NCI-H82 treated with DMSO at 0.1 percent for 48 hours (cell line): ENCODE measurements at regions not wholly inside any gene's neighbourhood (a gene's known extent, or its start where the extent isn't known, plus 50 kb on each side); places are given as distances from the start of the nearest gene placed in this dataset.
"Not testable (repeated sequence)": the region's sequence is repeated elsewhere in the genome, so short reads cannot be mapped to it uniquely, and the experiment has no call there.

Experiments used
- DNase-seq: peaks from one replicate; lab custom pipeline; 2025; ENCODE audit not compliant: unreplicated experiment; lab: John Stamatoyannopoulos, UW

DNA sequence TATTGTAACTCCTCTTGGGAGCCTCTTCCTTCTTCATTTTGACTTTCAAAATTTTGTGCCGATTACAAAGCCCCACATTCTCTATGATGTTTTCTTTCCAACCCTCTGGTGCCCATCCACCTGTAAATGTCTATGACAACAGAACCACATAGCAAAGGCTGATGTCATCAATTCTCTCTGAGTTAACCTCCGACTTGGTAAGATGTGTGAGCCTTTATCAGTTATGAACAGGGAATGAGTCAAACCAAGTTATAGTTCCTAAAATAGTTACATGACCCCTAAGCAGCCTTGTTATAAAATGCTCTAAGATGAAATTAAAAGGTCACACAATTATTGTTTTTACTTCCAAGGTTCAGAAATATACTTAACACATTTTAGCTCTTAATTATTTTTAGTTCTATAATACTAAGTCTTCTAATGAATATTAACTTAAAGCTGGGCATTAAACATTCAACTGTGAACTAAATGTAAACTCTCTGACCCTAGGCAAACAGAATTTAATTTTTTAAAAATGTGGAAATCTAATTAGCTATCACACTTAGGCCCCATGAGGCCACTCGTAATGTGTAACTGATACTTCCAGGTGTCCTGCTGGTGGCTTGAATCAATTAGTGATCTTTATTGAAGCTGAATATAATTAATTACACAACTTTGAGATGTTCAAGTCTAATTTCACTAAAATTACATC lies 102.3 kb upstream of the CYRIA start:
- DNase-seq = no peak

DNA sequence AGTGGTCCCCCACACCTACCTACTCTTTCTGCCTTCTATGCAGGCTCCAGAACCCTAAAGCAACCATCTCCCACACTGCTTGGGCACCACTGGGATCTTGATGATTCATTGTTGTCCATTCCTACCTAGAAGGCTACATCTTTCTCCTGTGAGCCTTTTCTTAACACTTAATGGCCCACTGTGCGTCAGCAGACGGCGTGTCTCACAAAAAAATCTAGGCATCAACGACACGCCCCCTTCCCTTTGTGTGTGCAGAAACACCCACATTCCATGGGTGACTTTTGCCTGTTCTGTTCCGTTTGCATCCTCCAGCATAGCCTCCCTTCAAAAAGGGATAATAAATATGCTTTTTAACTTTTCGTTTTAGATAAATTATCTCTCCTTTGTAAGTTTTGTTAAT lies 99.7 kb upstream of the CYRIA start:
- no peak for DNase-seq

DNA sequence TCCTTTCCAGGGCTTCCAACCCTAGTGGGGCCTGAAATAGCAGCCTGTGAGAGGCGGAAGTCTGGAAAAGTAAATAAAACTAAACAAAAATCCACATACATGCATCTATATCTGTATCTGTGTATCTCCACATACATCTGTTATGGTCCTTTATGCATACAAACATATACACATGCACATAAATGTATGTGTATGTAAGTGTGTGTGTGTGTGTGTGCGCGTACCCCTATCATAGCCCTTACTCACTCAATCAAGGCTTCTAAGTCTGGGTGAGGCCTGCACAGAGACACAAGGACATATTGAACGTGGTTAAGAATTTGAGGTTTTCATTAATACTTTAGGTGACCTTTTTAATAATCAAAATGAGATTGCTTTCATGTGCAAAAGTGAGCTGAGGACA lies 98.9 kb upstream of the CYRIA start:
- no peak for DNase-seq

DNA sequence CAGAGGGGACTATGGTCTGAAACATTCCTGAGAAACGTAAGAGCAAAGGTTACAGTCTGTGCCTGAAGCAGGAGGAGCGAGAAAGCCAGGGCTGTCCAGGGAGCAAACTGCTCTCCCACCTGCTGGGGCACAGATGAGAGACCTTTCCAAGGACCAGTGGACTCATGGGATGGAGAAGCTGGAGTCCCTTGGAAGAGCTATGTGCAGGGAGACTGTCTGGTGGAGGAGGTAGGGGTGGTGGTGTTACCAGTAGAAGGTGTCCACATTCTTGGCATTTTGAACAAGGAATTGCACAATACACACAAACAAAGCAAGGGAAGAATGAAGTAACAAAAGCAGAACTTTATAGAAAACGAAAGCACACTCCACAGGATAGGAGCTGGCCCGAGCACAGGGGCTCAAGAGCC lies 97.9 kb upstream of the CYRIA start:
- no peak for DNase-seq

DNA sequence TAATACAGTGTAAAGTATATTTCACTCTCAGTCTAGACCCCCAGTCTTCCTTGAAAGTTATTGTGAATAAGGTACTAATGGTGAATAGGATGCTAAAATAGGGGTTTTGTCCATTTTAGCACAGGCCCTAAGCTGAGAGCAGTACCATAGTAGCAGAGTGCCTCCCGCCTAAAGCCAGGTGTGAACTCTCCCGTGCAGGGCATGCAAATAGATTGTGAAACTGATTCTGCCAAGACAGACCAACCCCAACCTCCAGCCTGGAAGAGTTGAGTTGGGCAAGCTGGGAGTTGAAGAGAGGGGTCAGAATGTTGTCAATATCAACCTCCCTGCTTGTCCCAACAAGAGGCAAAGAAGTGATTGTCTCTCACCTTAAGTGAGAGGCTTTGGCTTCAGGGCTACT lies 97.4 kb upstream of the CYRIA start:
- DNase-seq = no peak

DNA sequence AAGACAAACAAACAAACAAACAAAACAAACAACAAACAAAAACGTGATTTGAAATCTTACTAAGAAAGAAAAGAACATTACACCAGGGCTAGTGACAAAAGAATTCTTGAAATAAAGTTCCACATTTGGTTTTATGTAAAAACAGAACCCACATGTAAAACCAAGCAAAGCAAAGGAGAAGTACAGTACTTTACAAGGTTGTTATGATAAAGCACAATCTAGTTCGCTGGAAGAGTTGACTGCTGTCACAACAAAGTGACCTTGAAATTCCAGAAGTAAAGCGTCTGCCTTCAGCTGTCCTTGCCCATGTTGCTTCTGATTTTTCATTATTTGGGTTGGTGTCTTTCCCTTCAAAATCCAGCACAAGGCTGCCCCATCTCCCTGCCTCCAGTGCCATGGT lies 94.8 kb upstream of the CYRIA start:
- DNase-seq = no peak

DNA sequence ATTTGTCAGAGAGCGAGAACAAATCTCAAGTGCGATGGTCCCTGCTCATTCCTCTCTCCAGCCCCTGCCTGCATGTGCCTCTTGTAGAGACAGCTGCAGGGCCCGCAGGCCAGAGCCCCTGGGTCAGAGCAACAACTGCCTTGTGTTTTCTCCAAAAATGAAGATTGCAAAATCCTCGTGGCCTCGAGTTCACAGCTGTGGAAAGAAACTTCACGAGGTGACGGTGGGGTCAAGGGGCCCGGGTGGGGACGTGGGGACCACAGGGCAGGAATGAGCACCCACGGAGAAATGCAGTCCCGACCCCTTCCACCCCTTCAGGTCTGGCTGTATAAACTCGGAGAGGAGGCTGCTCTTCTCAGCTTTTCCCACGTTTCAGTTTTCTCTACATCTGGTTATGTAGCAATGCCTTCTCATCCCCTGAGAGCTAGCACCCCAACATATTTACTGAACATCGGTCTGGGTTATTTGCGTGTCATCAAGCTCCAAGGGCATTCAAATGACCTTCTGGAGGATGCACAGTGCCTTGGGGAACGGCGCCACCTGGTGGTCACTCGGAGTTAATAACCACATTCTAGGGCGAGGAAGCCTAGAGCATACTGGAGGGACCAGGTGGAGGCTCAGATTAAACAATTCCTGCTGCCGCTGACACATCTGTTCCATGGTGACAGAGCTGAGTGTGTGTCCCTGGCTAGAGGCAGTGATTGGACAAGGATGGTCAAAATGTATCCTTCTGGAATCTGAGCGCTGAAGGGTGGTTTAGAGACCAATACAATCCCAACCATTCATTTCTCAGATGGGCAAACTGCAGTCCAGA lies 91.4 kb upstream of the CYRIA start:
- peak; percentile 77 for DNase-seq

DNA sequence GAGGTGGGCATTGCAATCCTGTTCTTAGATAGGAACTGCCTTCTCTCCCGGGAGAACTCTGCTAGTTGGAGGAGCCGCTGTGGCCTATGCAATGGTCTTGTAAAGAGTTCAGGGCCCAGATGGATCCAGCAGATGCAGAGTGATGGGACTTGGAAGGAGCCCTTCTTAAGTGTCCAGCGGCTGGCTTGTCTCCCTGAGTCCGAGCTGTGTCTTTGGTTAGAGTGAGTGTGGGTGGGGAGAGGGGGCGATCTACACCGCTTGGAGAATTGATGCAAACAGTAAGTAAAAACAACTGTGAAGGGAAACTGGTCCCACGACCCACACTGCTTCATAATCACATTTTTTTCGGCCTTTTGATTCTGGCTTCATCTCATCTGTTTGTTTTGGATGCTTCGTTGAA lies 89.8 kb upstream of the CYRIA start:
- DNase-seq = no peak

DNA sequence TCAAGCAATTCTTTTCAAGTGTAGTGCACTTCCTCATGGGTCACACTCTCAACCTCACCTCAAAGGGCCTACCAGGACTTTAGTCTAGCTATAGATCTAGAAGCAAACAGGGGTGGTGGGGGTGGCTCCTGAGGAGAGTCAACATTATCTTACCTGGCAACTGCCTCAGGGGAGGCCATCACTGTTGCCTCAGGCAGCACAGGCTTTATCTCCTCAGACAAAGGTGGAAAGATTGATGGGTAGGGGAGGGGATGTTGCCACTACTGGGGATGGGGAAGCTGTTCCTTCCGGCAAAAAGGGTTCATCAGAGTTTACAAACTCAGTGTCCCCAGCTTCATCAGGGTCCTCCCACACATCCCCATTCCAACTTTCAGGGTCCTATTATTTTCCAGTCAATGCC lies 87.4 kb upstream of the CYRIA start:
- DNase-seq = not testable (repeated sequence)

DNA sequence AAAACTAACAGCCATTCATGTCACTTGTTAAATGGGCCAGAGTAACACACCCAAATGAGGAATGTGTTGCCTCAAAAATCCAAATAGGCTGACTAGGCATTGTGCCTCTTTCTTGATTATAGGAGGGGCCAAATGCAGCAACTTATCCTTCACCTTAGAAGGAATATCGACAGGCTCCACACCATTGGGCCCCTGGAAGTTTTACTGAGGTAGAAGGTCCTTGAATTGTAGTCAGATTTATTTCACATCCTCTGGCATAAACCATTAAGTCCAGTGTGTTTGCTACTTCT lies 85.2 kb upstream of the CYRIA start:
- not testable (repeated sequence) for DNase-seq

DNA sequence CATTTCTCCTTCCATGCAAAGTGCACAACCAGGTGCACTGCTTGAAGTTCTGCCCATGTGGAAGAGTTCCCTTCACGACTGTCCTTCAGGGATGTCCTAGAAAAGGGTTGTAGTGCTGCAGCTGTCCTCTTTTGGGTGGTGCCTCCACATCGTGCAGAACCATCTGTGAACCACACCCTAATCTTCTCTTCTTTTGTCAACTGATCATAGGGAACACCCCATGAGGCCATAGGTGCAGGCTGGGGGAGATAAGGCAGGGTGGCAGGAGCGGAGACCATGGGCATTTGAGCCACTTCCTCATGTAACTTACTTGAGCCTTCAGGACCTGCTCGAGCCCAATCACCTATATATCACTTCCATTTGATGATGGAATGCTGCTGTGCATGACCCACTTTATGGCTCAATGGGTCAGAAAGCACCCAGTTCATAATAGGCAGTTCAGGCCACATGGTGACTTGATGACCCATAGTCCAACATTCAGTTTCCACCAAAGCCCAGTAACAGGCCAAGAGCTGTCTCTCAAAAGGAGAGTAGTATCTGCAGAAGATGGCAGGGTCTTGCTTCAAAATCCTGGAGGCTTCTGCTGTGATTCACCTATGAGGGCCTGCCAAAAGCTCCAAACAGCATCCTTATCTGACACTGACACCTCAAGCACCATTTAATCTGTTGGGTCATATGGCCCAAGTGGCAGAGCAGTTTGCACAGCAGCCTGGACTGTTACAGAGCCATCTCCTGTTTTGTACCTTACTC lies 84.7 kb upstream of the CYRIA start:
- no peak for DNase-seq

DNA sequence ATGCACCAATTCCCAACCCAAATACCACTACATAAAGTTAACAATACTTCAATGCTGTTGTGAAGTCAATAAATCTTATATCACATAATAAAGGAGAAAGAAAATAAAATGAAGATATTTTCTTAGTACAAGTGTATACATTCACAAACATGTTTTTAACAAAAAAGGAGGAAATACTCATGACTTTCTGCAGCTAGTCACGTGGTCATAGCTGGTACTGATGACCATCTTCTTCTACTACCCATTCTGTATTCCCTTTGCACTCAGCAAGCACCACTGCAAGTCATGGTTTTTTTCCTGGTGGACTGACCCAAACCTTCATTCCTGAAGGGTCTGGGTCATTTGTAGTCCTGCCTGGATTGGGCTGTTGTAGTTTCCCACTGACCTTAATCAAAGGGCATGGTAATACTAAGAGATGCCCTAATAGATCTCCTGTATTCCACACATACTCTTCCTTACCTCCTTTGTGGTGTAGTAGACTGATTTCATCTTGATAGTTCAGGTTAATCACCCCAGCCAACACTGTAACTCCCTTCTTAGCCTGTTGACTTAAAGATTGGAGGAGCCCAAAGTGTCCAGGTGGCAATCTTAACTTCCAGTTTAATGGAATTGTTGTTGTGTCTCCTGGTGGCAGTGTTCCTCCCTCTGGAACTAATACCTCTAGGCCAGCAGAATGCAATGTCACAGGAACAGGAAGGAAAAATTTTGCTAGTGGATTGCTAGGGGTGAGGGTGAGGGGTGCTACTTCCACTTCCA lies 83.1 kb upstream of the CYRIA start:
- DNase-seq = not testable (repeated sequence)

DNA sequence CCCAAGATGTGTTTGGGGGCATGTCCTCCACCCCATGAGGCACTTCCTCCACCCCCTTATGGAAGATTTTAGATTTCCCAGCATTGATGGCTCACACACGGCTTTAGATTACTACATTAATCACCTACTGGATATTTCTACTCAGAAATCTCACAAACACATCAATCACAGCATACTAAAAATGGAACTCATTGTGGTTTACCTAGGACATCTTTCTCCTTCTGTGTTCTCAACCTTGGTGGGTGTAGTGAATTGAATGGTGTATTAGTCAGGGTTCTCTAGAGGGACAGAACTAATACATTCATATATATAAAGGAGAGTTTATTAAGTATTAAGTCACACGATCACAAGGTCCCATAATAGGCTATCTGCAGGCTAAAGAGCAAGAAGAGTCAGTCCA lies 82.1 kb upstream of the CYRIA start:
- no peak for DNase-seq

DNA sequence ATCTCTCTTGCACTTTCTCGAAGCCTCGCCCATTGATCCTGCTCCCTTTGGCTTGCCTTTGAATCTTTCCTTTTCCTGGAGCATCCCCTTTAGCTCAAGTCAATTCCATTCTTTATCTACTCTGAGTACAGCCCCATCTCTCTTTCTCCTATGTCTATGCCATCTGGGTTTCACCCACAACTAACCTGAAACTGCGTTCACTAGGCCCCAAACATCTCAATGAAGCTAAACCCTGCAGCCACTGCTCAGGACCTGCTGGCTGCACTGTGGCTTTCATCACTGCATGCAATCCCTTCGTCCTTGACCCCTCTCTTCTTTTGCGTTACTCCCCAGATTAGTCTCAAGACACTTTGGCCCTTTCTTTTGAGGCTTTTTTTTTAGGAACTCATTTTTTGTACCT lies 81.6 kb upstream of the CYRIA start:
- no peak for DNase-seq

DNA sequence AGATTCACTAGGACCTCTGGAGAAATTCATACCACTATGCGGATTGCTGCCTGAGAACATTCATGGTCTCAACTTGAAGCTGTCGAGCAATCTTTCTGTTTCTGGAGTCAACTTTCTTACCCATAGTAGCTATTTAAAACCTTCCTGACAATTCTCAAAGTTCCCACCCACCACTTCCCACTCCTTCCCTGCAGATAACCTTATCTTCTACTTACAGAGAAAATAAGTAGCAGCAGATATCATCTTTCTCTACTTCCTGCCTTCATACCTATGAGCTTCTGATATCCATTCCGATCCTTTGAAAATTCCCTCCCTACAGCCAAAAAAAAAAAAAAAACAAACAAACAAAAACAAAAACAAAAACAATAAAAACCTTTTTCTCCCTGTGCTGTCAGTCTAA lies 81.2 kb upstream of the CYRIA start:
- no peak for DNase-seq

DNA sequence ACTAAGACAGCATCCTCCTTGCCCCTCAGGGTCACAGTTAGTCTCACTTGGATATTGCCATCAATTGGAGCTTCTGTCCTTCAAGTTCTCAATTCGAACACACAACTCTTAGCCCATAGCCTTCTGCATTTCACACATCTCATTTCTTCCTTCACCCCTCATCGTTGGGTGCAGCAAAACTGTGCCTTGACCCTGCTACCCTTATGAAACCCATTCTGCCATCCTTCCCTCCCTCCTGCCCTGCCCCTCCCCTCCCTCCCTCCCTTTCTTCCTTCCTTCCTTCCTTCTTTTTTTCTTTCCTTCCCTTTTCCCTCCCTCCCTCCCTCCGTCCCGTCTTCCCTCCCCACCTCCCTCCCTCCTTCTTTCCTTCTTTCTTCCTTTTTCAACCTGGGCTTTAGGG lies 80.7 kb upstream of the CYRIA start:
- no peak for DNase-seq

DNA sequence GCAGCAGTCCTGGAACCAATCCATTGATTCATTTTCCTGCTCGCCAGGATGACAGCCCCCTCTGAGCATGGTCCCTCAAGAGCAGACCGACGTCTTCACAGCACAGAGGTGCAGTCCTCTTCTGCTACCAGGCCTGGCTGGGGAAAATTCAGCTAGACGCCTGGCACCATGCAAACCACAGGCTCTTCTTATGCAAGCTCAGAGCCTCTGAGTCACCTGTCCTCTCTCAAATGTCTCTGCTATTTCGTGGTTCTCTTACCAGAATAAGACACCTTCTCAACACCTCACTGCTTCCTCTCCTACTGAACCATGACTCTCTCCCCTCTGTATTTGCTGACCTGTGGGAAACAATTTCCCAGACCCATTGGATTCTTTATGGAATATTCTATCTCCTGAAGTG lies 79.8 kb upstream of the CYRIA start:
- DNase-seq = no peak

DNA sequence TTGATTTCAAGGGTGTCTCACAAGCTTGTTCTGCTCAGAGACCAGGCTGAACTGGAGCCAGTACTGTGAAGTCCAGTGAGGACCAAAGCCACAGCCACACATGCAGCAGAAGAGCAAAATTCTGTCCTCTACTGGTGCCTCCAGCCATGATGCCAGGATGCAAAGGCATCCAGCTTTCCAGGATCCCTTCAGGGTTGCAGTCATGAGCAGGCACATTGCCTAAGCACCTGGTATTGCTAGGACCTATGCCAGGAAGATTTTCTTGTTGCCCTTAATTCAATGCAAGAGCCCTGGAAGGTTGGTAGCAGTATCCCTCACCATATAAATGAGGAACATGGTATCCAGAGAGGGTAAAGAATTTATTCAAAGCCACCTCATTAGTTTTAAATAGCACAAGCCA lies 78.9 kb upstream of the CYRIA start:
- no peak for DNase-seq

DNA sequence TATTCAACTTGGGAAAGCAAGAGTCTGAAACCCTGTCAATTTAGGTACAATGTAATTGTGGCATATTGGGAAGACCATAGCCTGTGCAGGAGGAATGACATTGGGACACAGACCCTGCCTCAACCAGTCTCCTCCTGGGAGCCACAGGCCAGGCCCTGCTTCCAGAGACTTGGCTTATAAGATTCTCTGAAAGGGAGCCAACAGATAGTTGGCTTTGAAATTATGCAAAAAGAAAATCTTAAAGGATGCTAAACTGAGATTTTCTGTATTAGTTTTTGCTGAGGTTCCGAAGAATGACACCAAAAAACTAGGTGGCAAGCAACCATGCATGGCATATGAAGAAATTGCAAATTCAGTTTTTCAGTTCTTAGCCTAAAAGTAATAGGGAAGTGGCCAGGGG lies 76.4 kb upstream of the CYRIA start:
- no peak for DNase-seq

DNA sequence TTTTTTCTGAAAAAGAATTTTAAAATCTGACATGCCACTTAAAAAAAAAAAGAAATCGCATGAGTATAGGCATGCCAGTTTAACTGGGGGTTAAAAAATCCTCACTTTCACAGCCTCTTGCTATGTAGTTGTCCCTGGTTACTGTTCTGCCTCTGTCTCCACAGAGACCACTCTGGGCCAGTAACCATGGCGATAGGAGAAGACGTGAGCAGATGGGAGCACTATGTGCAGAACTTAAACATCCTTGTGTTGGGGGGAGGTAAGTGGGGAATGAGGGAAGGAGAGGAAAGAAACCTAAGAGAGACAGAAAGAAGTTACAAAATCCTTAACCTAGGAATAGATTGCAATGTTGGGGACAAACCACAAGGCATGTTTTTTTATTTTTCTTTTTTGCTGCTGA lies 75.9 kb upstream of the CYRIA start:
- no peak for DNase-seq

DNA sequence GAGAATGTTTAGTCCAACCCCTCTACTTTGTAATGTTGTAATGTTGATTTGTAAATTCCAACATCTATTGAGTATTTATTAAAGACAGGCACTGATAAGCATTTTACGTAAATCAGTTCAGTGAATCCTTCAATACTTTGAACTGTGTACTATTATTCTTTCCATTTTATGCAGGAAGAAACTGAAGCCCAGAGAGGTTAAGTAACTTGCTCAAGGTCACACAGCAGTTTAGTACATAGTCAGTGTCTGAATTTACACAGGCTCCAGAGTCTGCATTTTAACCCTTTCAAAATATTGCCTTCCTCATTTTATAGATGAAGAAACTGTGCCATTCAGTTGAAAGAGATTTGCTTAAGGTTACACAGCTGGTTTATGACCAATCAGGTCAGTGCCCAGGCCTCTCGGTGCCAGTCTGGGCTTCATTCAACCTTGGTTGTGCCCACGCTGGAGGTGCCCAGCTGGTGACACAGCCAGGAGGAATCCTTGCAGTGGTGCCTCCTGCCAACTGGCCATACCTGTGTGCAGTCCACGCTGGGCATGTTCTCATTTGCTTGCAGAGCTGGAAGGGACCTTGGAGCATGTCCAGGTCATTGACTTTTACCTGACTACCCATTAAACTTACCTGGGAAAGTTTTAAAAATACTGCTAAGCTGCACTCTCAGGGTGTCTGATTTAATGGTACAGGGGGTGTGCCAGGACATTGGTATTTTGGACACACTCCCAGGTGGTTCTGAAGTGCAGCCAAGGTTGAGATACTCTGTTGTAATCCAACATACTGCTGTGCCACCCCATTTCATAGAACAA lies 74.3 kb upstream of the CYRIA start:
- no peak for DNase-seq
